ENCODE measurements at regions not wholly inside any gene's neighbourhood (a gene's known extent, or its start where the extent isn't known, plus 50 kb on each side); places are given as distances from the start of the nearest gene placed in this dataset.

- no peaks in the 10 kb centered on the region for H3K79me2 ChIP-seq (ENCODE audit: insufficient read depth, low read length)
- TF ChIP-seq CTCF (IDR thresholded peaks at IDR 0.05; ENCODE audit: insufficient read depth, low read length, poor library complexity, severe bottlenecking) = no peak
- no peak for TF ChIP-seq EZH2phosphoT487 (conservative IDR thresholded peaks at IDR 0.05; ENCODE audit: low read length)
These were observed 118.3 kb downstream of the NCOR2 start for GRCh38 chr12:124448955-124449622.

GRCh38 chr12:124448241-124448954 is 119.0 kb downstream of the NCOR2 start:
- no peak overlapping the region for H2AFZ ChIP-seq (ENCODE audit: low read depth, low read length, severe bottlenecking)
- no peak overlapping the region for H3K9ac ChIP-seq (ENCODE audit: low read length)

More at GRCh38 chr12:124448955-124449622, 118.3 kb downstream of the NCOR2 start:
- no peaks in the 10 kb centered on the region for H3K27me3 ChIP-seq (ENCODE audit: low read length)
- no peak overlapping the region for H3K4me3 ChIP-seq (ENCODE audit: insufficient read depth, low read length, poor library complexity, severe bottlenecking)
- no peaks in the 10 kb centered on the region for H3K9me2 ChIP-seq (replicated peaks; ENCODE audit: insufficient read depth, low read length)
- no peaks in the 10 kb centered on the region for H3F3A ChIP-seq (ENCODE audit: insufficient read depth)
- no peaks in the 10 kb centered on the region for H3K36me3 ChIP-seq (ENCODE audit: low read length)
- H2AFZ ChIP-seq (ENCODE audit: low read depth, low read length, severe bottlenecking) = no peak overlapping the region
- H3K4me2 ChIP-seq (ENCODE audit: low read depth, low read length, poor library complexity, severe bottlenecking) = no peak overlapping the region
- H3K9me3 ChIP-seq (ENCODE audit: insufficient read depth, low read length) = no peaks in the 10 kb centered on the region
- no peaks in the 10 kb centered on the region; the same call in 1 of the 2 replicates for H4K20me1 ChIP-seq (ENCODE audit: low read depth, low read length)
- no peak overlapping the region for H3K27ac ChIP-seq (ENCODE audit: low read depth, low read length)
- no peak overlapping the region for H3K9ac ChIP-seq (ENCODE audit: low read length)

GRCh38 chr12:124446364-124446763 is 121.0 kb downstream of the NCOR2 start:
- Histone ChIP-seq H3K79me2 (ENCODE audit: insufficient read depth, low read length) (no peaks in the 10 kb centered on the region), H3K4me2 (ENCODE audit: low read depth, low read length, poor library complexity, severe bottlenecking) (no peak overlapping the region), H3K36me3 (ENCODE audit: low read length) (no peaks in the 10 kb centered on the region), H3K9me2 (replicated peaks; ENCODE audit: insufficient read depth, low read length) (no peaks in the 10 kb centered on the region), H2AFZ (ENCODE audit: low read depth, low read length, severe bottlenecking) (no peak overlapping the region), H3K27me3 (ENCODE audit: low read length) (no peaks in the 10 kb centered on the region), H4K20me1 (ENCODE audit: low read depth, low read length) (no peaks in the 10 kb centered on the region; the same call in 1 of the 2 replicates), H3K4me3 (ENCODE audit: insufficient read depth, low read length, poor library complexity, severe bottlenecking) (no peak overlapping the region), H3F3A (ENCODE audit: insufficient read depth) (no peaks in the 10 kb centered on the region), H3K9ac (ENCODE audit: low read length) (no peak overlapping the region), H3K9me3 (ENCODE audit: insufficient read depth, low read length) (no peaks in the 10 kb centered on the region), H3K27ac (ENCODE audit: low read depth, low read length) (no peak overlapping the region)
- TF ChIP-seq CTCF (IDR thresholded peaks at IDR 0.05; ENCODE audit: insufficient read depth, low read length, poor library complexity, severe bottlenecking) = no peak
- TF ChIP-seq EZH2phosphoT487 (conservative IDR thresholded peaks at IDR 0.05; ENCODE audit: low read length) = no peak

More at GRCh38 chr12:124448241-124448954, 119.0 kb downstream of the NCOR2 start:
- H4K20me1 ChIP-seq (ENCODE audit: low read depth, low read length) = no peaks in the 10 kb centered on the region; the same call in 1 of the 2 replicates
- H3F3A ChIP-seq (ENCODE audit: insufficient read depth) = no peaks in the 10 kb centered on the region
- no peak overlapping the region for H3K4me2 ChIP-seq (ENCODE audit: low read depth, low read length, poor library complexity, severe bottlenecking)
- TF ChIP-seq EZH2phosphoT487 (conservative IDR thresholded peaks at IDR 0.05; ENCODE audit: low read length) = no peak
- TF ChIP-seq CTCF (IDR thresholded peaks at IDR 0.05; ENCODE audit: insufficient read depth, low read length, poor library complexity, severe bottlenecking) = no peak
- no peak overlapping the region for H3K4me3 ChIP-seq (ENCODE audit: insufficient read depth, low read length, poor library complexity, severe bottlenecking)
- H3K27ac ChIP-seq (ENCODE audit: low read depth, low read length) = no peak overlapping the region
- no peaks in the 10 kb centered on the region for H3K9me3 ChIP-seq (ENCODE audit: insufficient read depth, low read length)
- no peaks in the 10 kb centered on the region for H3K79me2 ChIP-seq (ENCODE audit: insufficient read depth, low read length)
- no peaks in the 10 kb centered on the region for H3K36me3 ChIP-seq (ENCODE audit: low read length)
- H3K27me3 ChIP-seq (ENCODE audit: low read length) = no peaks in the 10 kb centered on the region
- no peaks in the 10 kb centered on the region for H3K9me2 ChIP-seq (replicated peaks; ENCODE audit: insufficient read depth, low read length)

Data from SU-DHL-6 (cell line).